Skin epidermis (tissue), 12 donors: ENCODE measurements at regions not wholly inside any gene's neighbourhood (a gene's known extent, or its start where the extent isn't known, plus 50 kb on each side); places are given as distances from the start of the nearest gene placed in this dataset.
"Not testable (repeated sequence)": the region's sequence is repeated elsewhere in the genome, so short reads cannot be mapped to it uniquely, and the experiment has no call there.

Experiments
- H3K27ac ChIP-seq, 21 experiments: fragments of 200-600 bp; sonication (generic) in 11 of 21; one replicate each; pipeline ENCODE4 v1.5.0; 2020; ENCODE audit warnings: mild to moderate bottlenecking in 3 of 21, inconsistent platforms in 2 of 21, moderate library complexity in 2 of 21
- H3K4me3 ChIP-seq, 7 experiments: fragments of 200-600 bp; sonication (generic) in 2 of 7; one replicate each; pipeline ENCODE4 v1.5.0; 2020; ENCODE audit warnings: inconsistent platforms in 2 of 7, mild to moderate bottlenecking in 2 of 7, moderate library complexity in 1 of 7

DNA sequence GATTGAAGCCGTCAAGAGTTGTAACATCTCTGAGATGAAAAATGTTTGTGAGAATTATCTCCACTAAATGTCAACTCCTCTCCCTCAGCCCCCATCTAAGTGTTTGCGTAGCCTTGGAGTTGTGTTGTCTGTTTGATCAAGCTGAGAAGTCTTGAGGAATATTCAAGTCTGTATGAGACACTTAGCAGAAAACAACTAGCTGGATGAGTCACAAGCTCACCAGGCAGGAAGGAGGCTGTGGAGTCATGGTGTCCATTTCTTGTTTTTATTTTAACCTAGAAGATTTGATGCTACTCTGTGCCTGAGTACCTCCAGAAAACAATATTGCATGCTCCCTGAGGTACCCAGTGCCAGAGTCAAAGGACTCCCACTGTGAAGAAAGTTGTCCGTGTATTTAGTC lies 211.6 kb upstream of the PLXNA2 start:
- no peak overlapping the region for H3K27ac ChIP-seq
- H3K4me3 ChIP-seq: no peak overlapping the region

DNA sequence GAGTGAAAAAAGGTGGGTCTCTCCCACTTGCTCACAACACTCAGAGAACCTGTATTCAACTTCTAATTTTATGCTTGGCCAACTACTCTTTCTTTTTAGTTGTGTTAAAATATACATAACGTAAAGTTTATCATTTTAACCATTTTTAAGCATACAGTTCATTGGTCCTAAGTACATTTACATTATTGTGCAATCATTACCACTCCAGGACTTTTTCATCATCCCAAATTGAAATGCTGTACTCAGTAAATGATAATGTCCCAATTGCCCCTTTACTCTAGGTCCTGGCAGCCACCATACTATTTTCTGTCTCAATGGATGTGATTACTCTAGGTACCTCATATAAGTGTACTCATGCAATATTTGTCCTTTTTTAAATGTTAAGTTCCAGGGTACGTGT lies 212.3 kb upstream of the PLXNA2 start:
- Histone ChIP-seq H3K4me3 (no peak overlapping the region), H3K27ac (no peak overlapping the region)

DNA sequence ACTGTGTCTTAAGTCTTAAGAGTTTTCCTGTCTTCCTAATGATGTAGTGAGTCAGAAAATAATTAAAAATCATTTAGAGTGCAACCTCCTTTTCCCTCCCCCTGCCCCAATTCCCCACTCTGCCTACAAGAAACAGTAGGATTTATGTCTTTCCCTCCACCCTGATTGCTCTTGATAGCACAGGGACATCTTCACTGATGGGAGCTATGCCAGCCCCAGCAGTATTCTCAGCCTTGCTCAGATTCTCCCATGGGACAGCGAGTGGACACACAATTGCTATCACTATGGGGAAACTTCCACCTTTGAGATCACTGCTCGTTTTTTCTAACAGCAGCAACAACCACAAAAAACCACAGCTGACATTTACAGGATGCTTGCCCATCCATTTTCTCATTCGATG lies 216.6 kb upstream of the PLXNA2 start:
- Histone ChIP-seq H3K4me3 (no peak overlapping the region), H3K27ac (no peak overlapping the region)

GRCh38 chr1:208461680-208462079 lies 217.5 kb upstream of the PLXNA2 start:
- Histone ChIP-seq H3K27ac (no peak overlapping the region), H3K4me3 (no peak overlapping the region)

DNA sequence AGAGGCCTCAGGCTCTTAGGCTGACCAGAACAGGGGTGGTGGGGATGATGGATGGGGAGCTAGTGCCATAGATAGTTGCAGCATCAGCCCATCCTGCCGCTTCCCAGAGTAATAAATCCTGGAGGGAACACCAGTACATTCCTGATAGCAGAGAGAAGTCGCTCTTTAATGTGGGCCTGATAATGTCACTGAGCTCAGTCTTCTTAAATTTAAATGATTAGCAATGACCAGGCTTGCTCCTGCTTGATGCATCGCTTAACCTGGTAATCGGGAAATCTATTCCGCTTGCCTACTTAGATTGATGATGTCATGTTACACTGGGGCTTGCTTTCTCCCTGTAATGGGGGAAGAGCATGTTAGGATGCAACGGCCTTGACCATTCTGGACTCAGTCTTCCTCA lies 218.6 kb upstream of the PLXNA2 start:
- Histone ChIP-seq H3K4me3 (no peak overlapping the region), H3K27ac (no peak overlapping the region)

DNA sequence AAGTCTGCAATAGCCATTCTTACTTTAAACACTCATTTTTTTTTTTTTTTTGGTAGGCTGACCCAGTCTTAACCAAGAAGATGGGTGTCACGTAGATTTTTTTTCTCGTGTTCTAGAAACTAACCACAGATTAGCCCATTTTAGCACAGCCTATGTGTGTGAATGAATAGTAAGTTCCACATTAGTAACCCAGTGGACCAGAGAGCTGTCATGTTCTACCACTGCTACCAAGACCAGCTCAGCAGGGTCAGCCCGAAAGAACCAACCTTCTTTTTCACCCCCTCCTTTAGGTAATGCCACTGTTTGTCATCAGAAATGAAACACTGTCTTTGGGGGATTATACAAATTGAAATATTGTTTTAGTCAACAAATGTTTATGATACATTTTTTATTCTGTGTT lies 221.1 kb upstream of the PLXNA2 start:
- Histone ChIP-seq H3K27ac (no peak overlapping the region), H3K4me3 (no peak overlapping the region)

- H3K4me3 ChIP-seq: no peak overlapping the region
- H3K27ac ChIP-seq: no peak overlapping the region
These were observed 221.8 kb upstream of the PLXNA2 start for GRCh38 chr1:208465786-208466590.

GRCh38 chr1:208467151-208467780 lies 223.1 kb upstream of the PLXNA2 start:
- H3K4me3 ChIP-seq: no peak overlapping the region
- H3K27ac ChIP-seq: no peak overlapping the region

- H3K4me3 ChIP-seq: no peak overlapping the region
- peak overlapping the region in 1 of 21 experiments; percentile 12 for H3K27ac ChIP-seq
These were observed 231.3 kb upstream of the PLXNA2 start for GRCh38 chr1:208475449-208475848.

DNA sequence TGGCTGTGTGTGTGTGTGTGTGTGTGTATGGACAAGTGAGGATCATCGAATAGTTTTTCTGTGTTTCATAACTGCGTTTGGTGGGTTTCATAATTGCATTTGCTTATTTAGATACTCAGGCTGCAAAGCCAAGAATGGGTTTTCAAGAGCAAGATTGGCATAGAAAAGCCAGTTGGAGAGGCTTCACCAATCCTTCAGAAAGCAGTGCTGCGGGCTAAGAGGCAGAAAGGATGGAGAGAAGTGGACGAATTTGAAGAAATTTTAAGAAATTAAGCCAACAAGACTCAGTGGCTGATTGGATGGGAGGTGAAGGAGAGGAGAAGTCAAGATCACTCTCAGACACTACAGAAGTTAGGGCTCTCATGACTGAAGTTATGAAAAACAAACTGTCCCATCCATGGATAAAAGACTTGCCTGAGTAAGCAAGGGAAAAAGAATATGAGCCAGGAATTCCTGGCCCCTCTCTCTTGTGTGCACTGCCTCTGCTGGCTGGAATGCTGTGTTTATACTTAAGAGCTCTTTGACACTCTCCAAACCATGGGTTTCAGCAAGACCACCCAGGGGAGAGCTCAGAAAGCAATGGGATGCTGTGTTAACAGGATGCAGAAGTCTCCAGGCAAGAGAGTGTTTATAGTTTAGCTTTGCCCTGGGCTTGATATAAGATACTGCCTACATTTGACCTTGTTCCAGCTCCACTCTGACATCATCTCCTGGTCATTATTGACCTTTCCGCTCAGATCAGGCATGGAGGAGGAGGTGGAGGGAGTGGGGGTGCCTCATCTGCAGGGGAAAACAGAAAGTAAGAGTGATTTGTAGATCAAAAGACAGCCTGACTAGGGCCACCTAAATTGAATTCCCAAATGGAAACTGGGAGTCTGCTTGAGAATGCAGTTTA lies 232.0 kb upstream of the PLXNA2 start:
- Histone ChIP-seq H3K4me3 (no peak overlapping the region), H3K27ac (peak overlapping the region in 1 of 21 experiments; percentile 11)

GRCh38 chr1:208476846-208477170 lies 232.6 kb upstream of the PLXNA2 start:
- H3K27ac ChIP-seq: peak overlapping the region in 1 of 21 experiments; percentile 11
- H3K4me3 ChIP-seq: no peak overlapping the region

DNA sequence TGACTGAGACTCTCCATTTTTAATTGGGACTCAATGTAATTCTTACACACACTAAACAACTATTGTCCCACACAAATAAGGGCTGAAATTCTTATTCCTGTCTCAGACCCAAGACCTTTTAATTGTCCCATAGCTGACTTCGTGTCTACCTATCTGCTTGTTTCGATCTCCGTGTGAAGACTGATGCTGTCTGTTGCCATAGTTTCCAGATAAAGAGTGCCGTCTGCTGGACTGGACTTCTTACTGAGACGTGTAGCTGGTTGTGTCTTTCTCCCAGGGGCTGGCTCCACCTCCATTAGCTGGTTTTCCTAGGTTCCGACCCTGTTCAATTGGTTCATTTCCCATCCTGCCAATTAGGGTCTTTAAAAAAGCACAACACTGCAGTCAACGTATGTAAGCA lies 235.3 kb upstream of the PLXNA2 start:
- Histone ChIP-seq H3K4me3 (no peak overlapping the region), H3K27ac (no peak overlapping the region)

DNA sequence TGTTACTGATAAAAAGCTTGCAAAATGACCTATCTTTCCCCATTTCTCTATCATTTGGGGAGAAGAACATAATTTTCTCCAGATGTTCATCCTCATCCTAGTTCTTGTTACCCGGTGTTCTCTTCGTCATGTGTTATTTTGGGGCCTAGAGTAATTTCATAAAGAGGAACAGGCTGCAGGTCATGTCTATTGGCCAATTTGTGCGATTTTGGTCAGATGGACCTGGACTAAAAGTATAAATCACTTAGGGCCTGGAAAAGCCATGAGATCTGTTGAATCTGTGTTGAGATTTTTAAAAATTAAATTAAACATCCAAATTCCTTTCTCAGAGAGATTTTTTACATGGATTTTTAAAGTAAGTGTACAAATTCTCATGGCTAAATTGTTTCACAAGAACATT lies 241.3 kb upstream of the PLXNA2 start:
- no peak overlapping the region for H3K4me3 ChIP-seq

GRCh38 chr1:208486677-208487076 lies 242.5 kb upstream of the PLXNA2 start:
- Histone ChIP-seq H3K27ac (no peak overlapping the region), H3K4me3 (no peak overlapping the region)

More for the DNA sequence above, 241.3 kb upstream of the PLXNA2 start:
- H3K27ac ChIP-seq: no peak overlapping the region

- not testable (repeated sequence) for H3K27ac ChIP-seq, H3K4me3 ChIP-seq
These were observed 244.2 kb upstream of the PLXNA2 start for GRCh38 chr1:208488432-208488831.

DNA sequence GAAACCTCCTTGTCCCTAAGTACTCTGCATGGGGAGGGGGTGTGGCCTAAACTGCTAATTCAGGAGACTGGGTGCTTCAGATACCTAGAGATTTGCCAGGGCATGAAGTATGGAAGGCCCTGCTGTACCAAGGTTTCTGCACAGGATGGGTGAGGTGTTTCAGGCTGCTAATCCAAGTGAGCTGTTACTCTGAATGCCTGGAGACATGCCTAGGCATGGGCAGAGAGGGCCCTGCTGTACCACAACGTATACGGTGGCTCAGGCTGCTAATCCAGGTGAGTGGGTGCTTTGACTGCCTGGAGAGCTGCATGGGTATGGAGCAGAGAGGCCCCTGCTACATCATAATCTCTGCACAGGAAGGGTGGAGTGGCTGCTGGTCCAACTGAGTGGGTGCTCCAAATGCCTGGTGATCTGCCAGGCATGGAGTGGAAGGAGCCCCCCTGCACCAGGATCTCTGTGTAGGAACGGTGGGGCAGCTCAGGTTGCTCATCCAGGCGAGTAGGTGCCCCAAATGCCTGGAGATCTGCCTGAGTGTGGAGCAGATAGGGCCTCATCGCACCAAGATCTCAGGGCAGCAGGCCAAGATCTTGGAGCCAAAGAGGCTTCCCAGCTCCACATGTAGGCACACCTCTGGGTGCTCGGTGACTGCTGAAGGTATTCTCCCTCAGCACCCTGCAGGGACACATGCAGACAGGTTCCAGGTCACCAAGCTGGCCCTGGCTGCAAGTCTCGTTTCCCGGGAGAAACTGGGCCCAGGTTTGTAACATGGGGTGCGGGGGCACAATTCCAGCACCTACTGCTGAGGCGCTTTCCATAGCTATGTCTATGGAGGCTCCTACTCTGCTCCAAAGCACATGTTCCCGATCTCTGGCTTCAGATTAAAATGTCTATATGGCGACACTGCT lies 252.5 kb upstream of the PLXNA2 start:
- Histone ChIP-seq H3K27ac (no peak overlapping the region), H3K4me3 (no peak overlapping the region)

DNA sequence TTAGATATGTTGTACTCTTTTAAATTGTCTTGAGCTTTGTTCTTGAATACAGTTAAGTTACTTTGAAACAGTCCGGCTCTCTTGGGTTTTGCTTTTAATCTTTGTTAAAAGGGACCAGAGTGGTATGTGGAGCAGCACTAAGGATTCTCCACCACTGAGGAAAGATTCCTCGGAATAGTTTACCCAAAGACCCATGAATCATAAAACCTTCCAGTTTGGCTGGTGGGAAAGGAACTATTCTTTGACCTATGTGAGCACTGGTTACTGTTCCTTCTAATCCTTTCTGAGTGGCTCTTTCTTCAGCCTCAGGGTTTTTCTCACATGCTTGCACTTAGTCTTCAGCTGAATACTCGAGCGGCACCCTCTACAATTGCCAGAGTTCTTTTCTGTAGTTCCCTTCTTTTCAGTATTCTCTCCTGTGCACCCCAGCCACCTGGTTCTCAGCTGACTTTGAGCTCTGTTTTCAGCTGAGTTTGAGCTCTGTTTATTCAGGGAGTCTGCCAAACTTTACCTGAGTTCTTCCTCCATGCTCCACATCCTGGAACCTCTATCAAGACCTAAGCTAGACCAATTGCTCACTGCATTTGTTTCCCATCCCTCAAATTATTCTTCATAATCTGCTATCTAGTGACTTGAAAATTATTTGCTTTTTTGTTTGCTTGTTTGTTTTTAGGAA lies 253.8 kb upstream of the PLXNA2 start:
- no peak overlapping the region for H3K4me3 ChIP-seq
- no peak overlapping the region for H3K27ac ChIP-seq

- Histone ChIP-seq H3K4me3 (no peak overlapping the region), H3K27ac (no peak overlapping the region)
These were observed 254.8 kb upstream of the PLXNA2 start for GRCh38 chr1:208499026-208499425.

- no peak overlapping the region for H3K4me3 ChIP-seq
These were observed 255.4 kb upstream of the PLXNA2 start for GRCh38 chr1:208499601-208500000.

More at GRCh38 chr1:208499601-208500000, 255.4 kb upstream of the PLXNA2 start:
- H3K27ac ChIP-seq: no peak overlapping the region
